ENCODE measurements at regions not wholly inside any gene's neighbourhood (a gene's known extent, or its start where the extent isn't known, plus 50 kb on each side); places are given as distances from the start of the nearest gene placed in this dataset.
A peak's percentile ranks its signal among the peaks of the same experiment; 100 is the strongest.

DNA sequence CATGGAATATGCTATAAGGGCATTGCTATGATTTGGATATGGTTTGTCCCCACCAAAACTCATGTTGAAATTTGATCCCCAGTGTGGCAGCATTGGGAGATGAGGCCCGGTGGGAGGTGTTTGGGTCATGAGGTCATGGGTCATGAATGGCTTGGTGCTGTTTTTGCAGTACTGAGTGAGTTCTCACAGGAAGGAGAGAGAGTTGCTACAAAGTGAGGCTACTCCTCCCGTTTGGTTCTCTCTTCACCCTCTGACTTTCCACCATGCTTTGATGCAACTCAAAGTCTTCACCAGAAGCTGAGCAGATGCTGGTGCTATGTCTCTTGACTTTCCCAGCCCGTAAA is 388.1 kb upstream of the TMPO start:
- Histone ChIP-seq H3K4me3 (no peak overlapping the region), H3K4me1 (ENCODE audit: control insufficient read depth in 5 of 5, insufficient read depth in 5 of 5, low read length in 5 of 5) (peaks cover 0 to 23% (median 0%) of the 10 kb centered on the region in 5 donors), H3K36me3 (ENCODE audit: control insufficient read depth in 4 of 4, insufficient read depth in 4 of 4, low read length in 4 of 4) (no peaks in the 10 kb centered on the region), H3K9me3 (ENCODE audit: control insufficient read depth in 4 of 4, insufficient read depth in 3 of 4, low read length in 3 of 4) (no peaks in the 10 kb centered on the region), H3K27ac (ENCODE audit: low read depth in 1 of 2, low read length in 1 of 2) (peak overlapping the region in 1 of 2 donors; percentile 36), H3K27me3 (ENCODE audit: control insufficient read depth in 3 of 3, insufficient read depth in 3 of 3, low read length in 2 of 3) (no peaks in the 10 kb centered on the region), H3K9ac (ENCODE audit: insufficient read depth in 1 of 2, low read length in 2 of 2) (no peak overlapping the region)
- WGBS, 2 donors = 42 to 44% methylated on average over 3 of the region's 3 CpGs
- no peak for ATAC-seq (ENCODE audit: insufficient read depth, low FRiP score)
- TF ChIP-seq, protein P1, sequence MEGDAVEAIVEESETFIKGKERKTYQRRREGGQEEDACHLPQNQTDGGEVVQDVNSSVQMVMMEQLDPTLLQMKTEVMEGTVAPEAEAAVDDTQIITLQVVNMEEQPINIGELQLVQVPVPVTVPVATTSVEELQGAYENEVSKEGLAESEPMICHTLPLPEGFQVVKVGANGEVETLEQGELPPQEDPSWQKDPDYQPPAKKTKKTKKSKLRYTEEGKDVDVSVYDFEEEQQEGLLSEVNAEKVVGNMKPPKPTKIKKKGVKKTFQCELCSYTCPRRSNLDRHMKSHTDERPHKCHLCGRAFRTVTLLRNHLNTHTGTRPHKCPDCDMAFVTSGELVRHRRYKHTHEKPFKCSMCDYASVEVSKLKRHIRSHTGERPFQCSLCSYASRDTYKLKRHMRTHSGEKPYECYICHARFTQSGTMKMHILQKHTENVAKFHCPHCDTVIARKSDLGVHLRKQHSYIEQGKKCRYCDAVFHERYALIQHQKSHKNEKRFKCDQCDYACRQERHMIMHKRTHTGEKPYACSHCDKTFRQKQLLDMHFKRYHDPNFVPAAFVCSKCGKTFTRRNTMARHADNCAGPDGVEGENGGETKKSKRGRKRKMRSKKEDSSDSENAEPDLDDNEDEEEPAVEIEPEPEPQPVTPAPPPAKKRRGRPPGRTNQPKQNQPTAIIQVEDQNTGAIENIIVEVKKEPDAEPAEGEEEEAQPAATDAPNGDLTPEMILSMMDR (IDR thresholded peaks at IDR 0.05; ENCODE audit: control extremely low read depth, extremely low read depth) = no peak
- DNase-seq = peak; percentile 15 to 32 (median 19)

DNA sequence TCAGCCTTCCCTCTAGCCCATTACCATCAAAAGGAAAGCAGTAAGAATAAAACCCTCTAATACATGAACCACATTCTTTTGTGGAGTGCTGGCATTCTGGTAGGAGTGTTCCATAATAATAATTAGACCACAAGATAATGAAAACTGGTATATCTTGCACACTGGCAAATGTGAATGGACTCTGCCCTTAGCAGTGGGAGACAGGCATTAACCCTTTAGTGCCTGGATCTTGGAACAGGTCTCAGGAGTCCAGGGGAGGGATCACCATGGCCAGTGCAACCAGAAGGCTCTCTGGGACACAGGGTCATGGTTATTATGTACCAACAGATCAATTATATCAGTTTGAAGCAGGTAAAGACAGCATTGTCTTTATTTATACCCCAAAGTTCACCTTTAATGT is 387.5 kb upstream of the TMPO start:
- DNase-seq = no peak
- Histone ChIP-seq H3K9ac (ENCODE audit: insufficient read depth in 1 of 2, low read length in 2 of 2) (no peak overlapping the region), H3K4me3 (no peak overlapping the region), H3K4me1 (ENCODE audit: control insufficient read depth in 5 of 5, insufficient read depth in 5 of 5, low read length in 5 of 5) (peaks cover 0 to 18% (median 0%) of the 10 kb centered on the region in 5 donors), H3K36me3 (ENCODE audit: control insufficient read depth in 4 of 4, insufficient read depth in 4 of 4, low read length in 4 of 4) (no peaks in the 10 kb centered on the region), H3K27ac (ENCODE audit: low read depth in 1 of 2, low read length in 1 of 2) (no peak overlapping the region), H3K9me3 (ENCODE audit: control insufficient read depth in 4 of 4, insufficient read depth in 3 of 4, low read length in 3 of 4) (no peaks in the 10 kb centered on the region), H3K27me3 (ENCODE audit: control insufficient read depth in 3 of 3, insufficient read depth in 3 of 3, low read length in 2 of 3) (no peaks in the 10 kb centered on the region)
- ATAC-seq (ENCODE audit: insufficient read depth, low FRiP score) = no peak
- TF ChIP-seq, protein P1 (IDR thresholded peaks at IDR 0.05; ENCODE audit: control extremely low read depth, extremely low read depth) = no peak

DNA sequence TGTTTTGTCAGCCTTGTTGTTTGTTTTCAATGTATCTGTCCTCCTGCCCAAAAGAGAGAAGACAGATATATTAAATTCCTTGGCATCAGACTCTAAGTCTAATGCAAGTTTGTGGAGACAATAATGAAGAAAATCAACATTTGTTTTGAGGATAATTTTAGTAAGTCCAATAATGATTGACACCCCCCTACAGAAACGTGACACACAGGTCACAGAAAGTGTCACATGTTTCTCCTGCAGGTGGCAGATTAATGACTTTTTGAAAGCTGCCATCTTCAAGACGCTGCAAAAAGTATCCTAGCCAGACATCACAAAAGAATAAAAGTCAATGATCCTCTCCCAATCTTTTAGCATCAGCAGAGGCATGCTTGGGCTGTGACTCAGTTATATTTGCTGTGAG is 378.8 kb upstream of the TMPO start:
- H3K27me3 ChIP-seq (ENCODE audit: control insufficient read depth in 3 of 3, insufficient read depth in 3 of 3, low read length in 2 of 3) = no peaks in the 10 kb centered on the region
- no peak overlapping the region for H3K4me3 ChIP-seq
- no peak overlapping the region for H3K27ac ChIP-seq (ENCODE audit: low read depth in 1 of 2, low read length in 1 of 2)
- H3K36me3 ChIP-seq (ENCODE audit: control insufficient read depth in 4 of 4, insufficient read depth in 4 of 4, low read length in 4 of 4) = no peaks in the 10 kb centered on the region
- no peaks in the 10 kb centered on the region for H3K4me1 ChIP-seq (ENCODE audit: control insufficient read depth in 5 of 5, insufficient read depth in 5 of 5, low read length in 5 of 5)
- no peaks in the 10 kb centered on the region for H3K9me3 ChIP-seq (ENCODE audit: control insufficient read depth in 4 of 4, insufficient read depth in 3 of 4, low read length in 3 of 4)
- no peak for DNase-seq
- TF ChIP-seq, protein P1 (IDR thresholded peaks at IDR 0.05; ENCODE audit: control extremely low read depth, extremely low read depth) = no peak
- WGBS, 2 donors = 51 to 62% methylated on average over 2 of the region's 2 CpGs
- no peak for ATAC-seq (ENCODE audit: insufficient read depth, low FRiP score)
- no peak overlapping the region for H3K9ac ChIP-seq (ENCODE audit: insufficient read depth in 1 of 2, low read length in 2 of 2)

DNA sequence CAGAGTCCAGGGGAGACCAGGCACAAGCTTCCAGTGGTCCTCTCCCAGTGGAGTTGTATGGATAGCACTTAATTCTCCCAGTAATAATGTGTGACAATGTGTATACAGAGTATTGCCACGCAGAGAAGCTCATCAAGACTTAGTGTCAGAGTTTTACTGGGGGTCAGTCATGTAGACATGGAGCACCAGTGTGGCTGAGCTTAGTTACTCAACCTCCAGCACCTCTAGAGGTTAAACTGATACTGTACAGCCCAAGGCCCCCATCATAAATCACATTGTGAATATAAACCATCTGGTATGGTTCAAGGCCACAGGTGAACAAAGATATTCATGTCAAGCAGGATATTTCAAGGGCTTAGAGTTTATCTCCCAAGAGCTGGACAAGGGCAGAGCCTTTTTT is 378.1 kb upstream of the TMPO start:
- no peaks in the 10 kb centered on the region for H3K9me3 ChIP-seq (ENCODE audit: control insufficient read depth in 4 of 4, insufficient read depth in 3 of 4, low read length in 3 of 4)
- no peaks in the 10 kb centered on the region for H3K4me1 ChIP-seq (ENCODE audit: control insufficient read depth in 5 of 5, insufficient read depth in 5 of 5, low read length in 5 of 5)
- no peaks in the 10 kb centered on the region for H3K27me3 ChIP-seq (ENCODE audit: control insufficient read depth in 3 of 3, insufficient read depth in 3 of 3, low read length in 2 of 3)
- H3K36me3 ChIP-seq (ENCODE audit: control insufficient read depth in 4 of 4, insufficient read depth in 4 of 4, low read length in 4 of 4) = no peaks in the 10 kb centered on the region
- H3K9ac ChIP-seq (ENCODE audit: insufficient read depth in 1 of 2, low read length in 2 of 2) = no peak overlapping the region
- ATAC-seq (ENCODE audit: insufficient read depth, low FRiP score) (no peak), DNase-seq (no peak)
- TF ChIP-seq, protein P1 (IDR thresholded peaks at IDR 0.05; ENCODE audit: control extremely low read depth, extremely low read depth) = no peak
- 71 to 80% methylated on average over 1 of the region's 1 CpG for WGBS, 2 donors
- no peak overlapping the region for H3K27ac ChIP-seq (ENCODE audit: low read depth in 1 of 2, low read length in 1 of 2)
- no peak overlapping the region for H3K4me3 ChIP-seq
